PC-9 (cell line): ENCODE measurements at regions not wholly inside any gene's neighbourhood (a gene's known extent, or its start where the extent isn't known, plus 50 kb on each side); places are given as distances from the start of the nearest gene placed in this dataset.

ENCODE experiments used
- BruUV-seq: library from RNA; stranded (reverse); fragments of 400-500 nt; replicated peaks from 2 replicates; lab custom pipeline; 2021; lab: Mats Ljungman, UMichigan
- CTCF ChIA-PET: fragments of 300-600 bp; sonication (Branson Sonifier 250); formaldehyde crosslinking; loops from one replicate; lab custom pipeline; 2022; ENCODE audit warnings: antibody characterized with exemption; lab: Charles Lee
- POLR2A ChIA-PET: fragments of 300-600 bp; sonication (Branson Sonifier 250); formaldehyde crosslinking; loops from one replicate; lab custom pipeline; 2022; ENCODE audit warnings: antibody characterized with exemption; ENCODE audit not compliant: unreplicated experiment; lab: Charles Lee
- DNase-seq, 2 experiments: peaks; one replicate each; pipeline versions ENCODE4 v3.0.0 to v3.0.0-alpha.2; 2015 to 2022; ENCODE audit warnings: mixed read lengths in 1 of 2
- H2AFZ ChIP-seq: fragments of 200-600 bp; sonication (generic); 2 replicates; pipeline ENCODE4 v1.8.1; 2017; ENCODE audit warnings: antibody characterized with exemption
- H3F3A ChIP-seq: fragments of 200-600 bp; sonication (generic); 2 replicates; pipeline ENCODE4 v1.8.1; 2017; ENCODE audit warnings: antibody characterized with exemption, mild to moderate bottlenecking, low read depth; ENCODE audit not compliant: insufficient read depth
- H3K27ac ChIP-seq: fragments of 200-600 bp; sonication (generic); 2 replicates; pipeline ENCODE4 v1.6.1; 2016; ENCODE audit warnings: mixed run types
- H3K27me3 ChIP-seq: fragments of 200-600 bp; sonication (generic); 2 replicates; pipeline ENCODE4 v1.6.1; 2016; ENCODE audit warnings: low read depth, mixed run types; ENCODE audit not compliant: insufficient read depth
- H3K36me3 ChIP-seq: fragments of 200-600 bp; sonication (generic); 2 replicates; pipeline ENCODE4 v1.6.1; 2016; ENCODE audit warnings: low read depth, mixed run types
- H3K4me1 ChIP-seq: fragments of 200-600 bp; sonication (generic); replicated peaks from 2 replicates; pipeline ENCODE4 v1.6.1; 2016; ENCODE audit warnings: mixed run types; ENCODE audit not compliant: insufficient read depth
- H3K4me2 ChIP-seq: fragments of 200-600 bp; sonication (generic); 2 replicates; pipeline ENCODE4 v1.6.1; 2017; ENCODE audit warnings: mixed run types
- H3K4me3 ChIP-seq: fragments of 200-600 bp; sonication (generic); 2 replicates; pipeline ENCODE4 v1.6.1; 2016; ENCODE audit warnings: mixed run types
- H3K79me2 ChIP-seq: fragments of 200-600 bp; sonication (generic); 2 replicates; pipeline ENCODE4 v1.6.1; 2017; ENCODE audit warnings: low read depth, mixed run types
- H3K9me2 ChIP-seq: fragments of 200-600 bp; sonication (generic); 2 replicates; pipeline ENCODE4 v1.8.1; 2017; ENCODE audit warnings: mild to moderate bottlenecking; ENCODE audit not compliant: insufficient read depth
- H3K9me3 ChIP-seq: fragments of 200-600 bp; sonication (generic); 2 replicates; pipeline ENCODE4 v1.8.1; 2016; ENCODE audit warnings: low read depth; ENCODE audit not compliant: insufficient read depth
- H4K20me1 ChIP-seq: fragments of 200-600 bp; sonication (generic); 2 replicates; pipeline ENCODE4 v1.8.1; 2017; ENCODE audit not compliant: insufficient read depth
- CTCF ChIP-seq: fragments of 200-600 bp; sonication (generic); conservative IDR thresholded peaks from 2 replicates; pipeline ENCODE4 v1.6.1; 2017; ENCODE audit warnings: mixed run types, antibody characterized with exemption, mild to moderate bottlenecking, moderate library complexity
- EZH2 ChIP-seq: fragments of 200-600 bp; sonication (generic); IDR thresholded peaks from 2 replicates; pipeline ENCODE4 v1.8.0; 2017; ENCODE audit warnings: antibody characterized with exemption, low read depth
- intact Hi-C: fragments of 100-400 bp; cut with micrococcal nuclease; formaldehyde crosslinking; loops from one replicate; pipeline ENCODE4 v1.10.0; 2022; ENCODE audit not compliant: unreplicated experiment

GRCh38 chr11:122273476-122274191 is 157.6 kb upstream of the BLID start:
- Histone ChIP-seq H3K4me3 (no peak overlapping the region), H3K9me3 (no peaks in the 10 kb centered on the region; the same call in 1 of the 2 replicates), H3K79me2 (no peaks in the 10 kb centered on the region), H4K20me1 (no peaks in the 10 kb centered on the region), H2AFZ (no peak overlapping the region), H3K36me3 (no peaks in the 10 kb centered on the region), H3K9me2 (no peaks in the 10 kb centered on the region), H3K27ac (no peak overlapping the region), H3K4me1 (peaks cover under 1% of the 10 kb centered on the region), H3F3A (no peaks in the 10 kb centered on the region), H3K27me3 (no peaks in the 10 kb centered on the region), H3K4me2 (no peak overlapping the region)
- intact Hi-C loops: no loop called here
- no TSS peak for BruUV-seq
- DNase-seq: no peak
- ChIA-PET POLR2A (no interaction called here), CTCF (no interaction called here)
- no peak for TF ChIP-seq CTCF
- TF ChIP-seq EZH2: no peak

- no peak for TF ChIP-seq EZH2
- no peak for TF ChIP-seq CTCF
- no peak overlapping the region for H3K4me2 ChIP-seq
- no peak overlapping the region for H3K4me3 ChIP-seq
- H3K9me3 ChIP-seq: no peaks in the 10 kb centered on the region; the same call in 1 of the 2 replicates
- intact Hi-C loops: no loop called here
- H3K4me1 ChIP-seq: peaks cover 17% of the 10 kb centered on the region
- H3K27ac ChIP-seq: no peak overlapping the region
- no peak overlapping the region for H2AFZ ChIP-seq
- H3K79me2 ChIP-seq: no peaks in the 10 kb centered on the region
- no peaks in the 10 kb centered on the region for H3K9me2 ChIP-seq
- H3K27me3 ChIP-seq: no peaks in the 10 kb centered on the region
- CTCF ChIA-PET: no interaction called here
- BruUV-seq: no TSS peak
- POLR2A ChIA-PET: no interaction called here
- no peak for DNase-seq
- no peaks in the 10 kb centered on the region for H3K36me3 ChIP-seq
- no peaks in the 10 kb centered on the region for H4K20me1 ChIP-seq
- H3F3A ChIP-seq: no peaks in the 10 kb centered on the region
These were observed 155.7 kb upstream of the BLID start for GRCh38 chr11:122271745-122272144.

GRCh38 chr11:122271137-122271536 is 155.1 kb upstream of the BLID start:
- Histone ChIP-seq H3K27ac (no peak overlapping the region), H3K27me3 (no peaks in the 10 kb centered on the region), H3F3A (no peaks in the 10 kb centered on the region), H3K4me3 (no peak overlapping the region), H2AFZ (no peak overlapping the region), H3K36me3 (no peaks in the 10 kb centered on the region), H3K79me2 (no peaks in the 10 kb centered on the region), H3K4me2 (no peak overlapping the region), H4K20me1 (no peaks in the 10 kb centered on the region), H3K9me3 (no peaks in the 10 kb centered on the region; the same call in 1 of the 2 replicates), H3K9me2 (no peaks in the 10 kb centered on the region), H3K4me1 (peaks cover 17% of the 10 kb centered on the region)
- no TSS peak for BruUV-seq
- intact Hi-C loops: no loop called here
- CTCF ChIA-PET: no interaction called here
- no peak for DNase-seq
- no peak for TF ChIP-seq EZH2
- no peak for TF ChIP-seq CTCF
- POLR2A ChIA-PET: no interaction called here
